ENCODE measurements at regions not wholly inside any gene's neighbourhood (a gene's known extent, or its start where the extent isn't known, plus 50 kb on each side); places are given as distances from the start of the nearest gene placed in this dataset.

GRCh38 chr12:93242154-93242972 is 135.4 kb upstream of the NUDT4 start:
- H3K27ac ChIP-seq = peak overlapping the region in 6 of 8 donors; percentile 58 to 92 (median 88)

GRCh38 chr12:93243382-93243688 is 134.4 kb upstream of the NUDT4 start:
- Histone ChIP-seq H3K4me3 (peak overlapping the region in 1 of 8 donors; percentile 53), H3K4me1 (peaks cover 13 to 58% (median 36%) of the 10 kb centered on the region in 6 donors), H3K27ac (peak overlapping the region in 7 of 8 donors; percentile 58 to 92 (median 87)), H3K27me3 (replicated peaks in 1 of 7) (no peaks in the 10 kb centered on the region), H3K9me3 (peaks cover 0 to 16% (median 8%) of the 10 kb centered on the region in 8 donors), H3K36me3 (no peaks in the 10 kb centered on the region)
- DNase-seq = no peak
- 64 to 90% (median 79%) methylated on average over 3 of the region's 3 CpGs for WGBS, 5 donors
- intact Hi-C loops (cut with DNase I; ENCODE audit: low total_unique reads) = no loop called here
- TF ChIP-seq POLR2AphosphoS5 (IDR thresholded peaks at IDR 0.05) = no peak
- no peak for TF ChIP-seq POLR2A (IDR thresholded peaks at IDR 0.05)
- no peak for TF ChIP-seq CTCF (IDR thresholded peaks at IDR 0.05 in 8 of 11, conservative IDR thresholded peaks at IDR 0.05 in 3 of 11)

More at GRCh38 chr12:93242154-93242972, 135.4 kb upstream of the NUDT4 start:
- Histone ChIP-seq H3K4me3 (no peak overlapping the region), H3K36me3 (no peaks in the 10 kb centered on the region), H3K4me1 (peaks cover 13 to 53% (median 36%) of the 10 kb centered on the region in 6 donors), H3K9me3 (peaks cover 0 to 26% (median 17%) of the 10 kb centered on the region in 8 donors), H3K27me3 (replicated peaks in 1 of 7) (no peaks in the 10 kb centered on the region)
- TF ChIP-seq POLR2A (IDR thresholded peaks at IDR 0.05) (no peak), POLR2AphosphoS5 (IDR thresholded peaks at IDR 0.05) (no peak), CTCF (IDR thresholded peaks at IDR 0.05 in 8 of 11, conservative IDR thresholded peaks at IDR 0.05 in 3 of 11) (no peak)
- intact Hi-C loops (cut with DNase I; ENCODE audit: low total_unique reads) = no loop called here
- WGBS, 5 donors = 68 to 78% (median 72%) methylated on average over 6 of the region's 6 CpGs
- DNase-seq = no peak

- 16 to 36% (median 23%) methylated on average over 4 of the region's 4 CpGs for WGBS, 5 donors
- peak in 1 of 3 donors; percentile 76 for TF ChIP-seq POLR2AphosphoS5 (IDR thresholded peaks at IDR 0.05)
- TF ChIP-seq CTCF (IDR thresholded peaks at IDR 0.05 in 8 of 11, conservative IDR thresholded peaks at IDR 0.05 in 3 of 11) = no peak
- TF ChIP-seq POLR2A (IDR thresholded peaks at IDR 0.05) = no peak
- Histone ChIP-seq H3K4me3 (peak overlapping the region in 2 of 8 donors; percentile 2 to 53), H3K9me3 (peaks cover 0 to 13% (median 8%) of the 10 kb centered on the region in 8 donors), H3K36me3 (no peaks in the 10 kb centered on the region), H3K4me1 (peaks cover 13 to 58% (median 36%) of the 10 kb centered on the region in 6 donors), H3K27me3 (replicated peaks in 1 of 7) (no peaks in the 10 kb centered on the region), H3K27ac (peak overlapping the region; percentile 30 to 92 (median 84))
- no peak for DNase-seq
- intact Hi-C loops (cut with DNase I; ENCODE audit: low total_unique reads) = no loop called here
Observed at GRCh38 chr12:93243689-93244513, 133.8 kb upstream of the NUDT4 start.

Data from spleen (tissue), 11 donors.